ENCODE measurements at regions not wholly inside any gene's neighbourhood (a gene's known extent, or its start where the extent isn't known, plus 50 kb on each side); places are given as distances from the start of the nearest gene placed in this dataset.
"Not testable (repeated sequence)": the region's sequence is repeated elsewhere in the genome, so short reads cannot be mapped to it uniquely, and the experiment has no call there.

DNA sequence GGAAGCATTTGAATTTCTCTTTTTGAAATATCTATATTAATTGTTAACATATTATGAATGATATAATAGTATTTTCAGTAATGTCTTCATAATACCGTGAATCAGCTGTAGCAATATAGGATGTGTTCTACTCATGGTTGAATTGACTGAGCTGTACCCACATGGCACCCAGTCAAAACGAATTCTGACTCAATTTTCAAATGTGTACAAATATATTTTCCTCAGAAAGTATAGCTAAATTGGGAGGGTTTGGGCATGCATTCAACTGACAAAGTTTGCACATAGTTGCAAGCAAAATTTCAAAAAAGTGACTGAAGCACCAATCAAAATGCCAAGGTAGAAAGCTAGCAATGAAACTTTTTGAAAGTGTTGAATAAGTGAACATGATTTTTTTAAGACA lies 188.9 kb downstream of the NAF1 start:
- H3K9me3 ChIP-seq = no peaks in the 10 kb centered on the region
- H3K27ac ChIP-seq = no peak overlapping the region
- H3K27me3 ChIP-seq = no peaks in the 10 kb centered on the region
- H3K36me3 ChIP-seq = no peaks in the 10 kb centered on the region
- intact Hi-C loops (cut with DNase I) = no loop called here
- no peak for DNase-seq
- TF ChIP-seq EP300 (IDR thresholded peaks at IDR 0.05) = no peak
- TF ChIP-seq, protein P1, sequence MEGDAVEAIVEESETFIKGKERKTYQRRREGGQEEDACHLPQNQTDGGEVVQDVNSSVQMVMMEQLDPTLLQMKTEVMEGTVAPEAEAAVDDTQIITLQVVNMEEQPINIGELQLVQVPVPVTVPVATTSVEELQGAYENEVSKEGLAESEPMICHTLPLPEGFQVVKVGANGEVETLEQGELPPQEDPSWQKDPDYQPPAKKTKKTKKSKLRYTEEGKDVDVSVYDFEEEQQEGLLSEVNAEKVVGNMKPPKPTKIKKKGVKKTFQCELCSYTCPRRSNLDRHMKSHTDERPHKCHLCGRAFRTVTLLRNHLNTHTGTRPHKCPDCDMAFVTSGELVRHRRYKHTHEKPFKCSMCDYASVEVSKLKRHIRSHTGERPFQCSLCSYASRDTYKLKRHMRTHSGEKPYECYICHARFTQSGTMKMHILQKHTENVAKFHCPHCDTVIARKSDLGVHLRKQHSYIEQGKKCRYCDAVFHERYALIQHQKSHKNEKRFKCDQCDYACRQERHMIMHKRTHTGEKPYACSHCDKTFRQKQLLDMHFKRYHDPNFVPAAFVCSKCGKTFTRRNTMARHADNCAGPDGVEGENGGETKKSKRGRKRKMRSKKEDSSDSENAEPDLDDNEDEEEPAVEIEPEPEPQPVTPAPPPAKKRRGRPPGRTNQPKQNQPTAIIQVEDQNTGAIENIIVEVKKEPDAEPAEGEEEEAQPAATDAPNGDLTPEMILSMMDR (IDR thresholded peaks at IDR 0.05) = no peak
- TF ChIP-seq POLR2A (IDR thresholded peaks at IDR 0.05) = no peak
- 56 to 66% (median 62%) methylated on average over 2 of the region's 2 CpGs for WGBS, 3 donors
- no peaks in the 10 kb centered on the region for H3K4me1 ChIP-seq (ENCODE audit: insufficient read depth)
- no peak overlapping the region for H3K4me3 ChIP-seq

DNA sequence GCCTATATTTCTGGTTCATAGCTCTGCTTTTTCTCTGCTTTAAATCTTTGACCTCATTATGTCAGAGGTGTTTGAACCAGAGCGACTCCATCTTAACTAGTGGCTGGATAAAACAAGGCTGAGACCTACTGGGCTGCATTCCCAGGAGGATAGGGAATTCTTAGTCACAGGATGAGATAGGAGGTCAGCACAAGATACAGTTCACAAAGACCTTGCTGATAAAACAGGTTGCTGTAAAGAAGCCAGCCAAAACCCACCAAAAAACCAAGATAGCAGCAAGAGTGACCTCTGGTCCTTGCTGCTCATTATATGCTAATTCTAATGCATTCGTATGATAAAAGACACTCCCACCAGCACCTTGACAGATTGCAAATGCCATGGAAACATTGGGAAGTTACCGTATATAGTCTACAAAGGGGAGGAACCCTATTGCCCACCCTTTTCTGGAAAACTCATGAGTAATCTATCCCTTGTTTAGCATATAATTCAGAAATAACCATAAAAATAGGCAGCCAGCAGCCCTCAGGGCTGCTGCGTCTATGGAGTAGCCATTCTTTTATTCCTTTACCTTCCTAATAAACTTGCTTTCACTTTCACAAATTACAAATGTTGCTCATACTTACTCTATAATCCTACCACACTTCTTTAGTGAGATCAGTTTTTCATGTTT lies 193.9 kb downstream of the NAF1 start:
- DNase-seq = no peak
- H3K27ac ChIP-seq = no peak overlapping the region
- H3K27me3 ChIP-seq = no peaks in the 10 kb centered on the region
- 35 to 54% (median 48%) methylated on average over 4 of the region's 4 CpGs for WGBS, 3 donors
- no peaks in the 10 kb centered on the region for H3K36me3 ChIP-seq
- TF ChIP-seq POLR2A (IDR thresholded peaks at IDR 0.05) = no peak
- TF ChIP-seq, protein P1 (IDR thresholded peaks at IDR 0.05) = no peak
- TF ChIP-seq EP300 (IDR thresholded peaks at IDR 0.05) = no peak
- no peaks in the 10 kb centered on the region for H3K4me1 ChIP-seq (ENCODE audit: insufficient read depth)
- intact Hi-C loops (cut with DNase I) = no loop called here
- H3K4me3 ChIP-seq = no peak overlapping the region
- H3K9me3 ChIP-seq = no peaks in the 10 kb centered on the region

DNA sequence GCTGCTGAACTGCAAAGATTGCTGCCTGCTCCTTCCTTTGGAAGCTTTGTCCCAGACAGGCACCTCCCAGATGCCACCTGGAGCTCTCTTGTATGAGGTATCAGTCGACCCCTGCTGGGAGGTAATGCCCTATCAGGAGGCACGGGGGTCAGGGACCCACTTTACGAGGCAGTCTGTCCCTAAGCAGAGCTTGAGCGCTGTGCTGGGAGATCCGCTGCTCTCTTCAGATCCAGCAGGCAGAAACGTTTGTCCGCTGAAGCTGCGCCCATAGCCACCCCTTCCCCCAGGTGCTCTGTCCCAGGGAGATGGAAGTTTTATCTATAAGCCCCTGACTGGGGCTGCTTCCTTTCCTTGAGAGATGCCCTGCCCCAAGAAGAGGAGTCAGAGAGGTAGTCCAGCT lies 197.5 kb downstream of the NAF1 start:
- no peaks in the 10 kb centered on the region for H3K9me3 ChIP-seq
- 80 to 83% (median 81%) methylated on average over 8 of the region's 8 CpGs for WGBS, 3 donors
- H3K4me3 ChIP-seq = no peak overlapping the region
- no peak for TF ChIP-seq EP300 (IDR thresholded peaks at IDR 0.05)
- TF ChIP-seq, protein P1 (IDR thresholded peaks at IDR 0.05) = no peak
- TF ChIP-seq POLR2A (IDR thresholded peaks at IDR 0.05) = no peak
- H3K36me3 ChIP-seq = no peaks in the 10 kb centered on the region
- H3K27ac ChIP-seq = no peak overlapping the region
- no peak for DNase-seq
- no peaks in the 10 kb centered on the region for H3K4me1 ChIP-seq (ENCODE audit: insufficient read depth)
- H3K27me3 ChIP-seq = no peaks in the 10 kb centered on the region
- intact Hi-C loops (cut with DNase I) = no loop called here

DNA sequence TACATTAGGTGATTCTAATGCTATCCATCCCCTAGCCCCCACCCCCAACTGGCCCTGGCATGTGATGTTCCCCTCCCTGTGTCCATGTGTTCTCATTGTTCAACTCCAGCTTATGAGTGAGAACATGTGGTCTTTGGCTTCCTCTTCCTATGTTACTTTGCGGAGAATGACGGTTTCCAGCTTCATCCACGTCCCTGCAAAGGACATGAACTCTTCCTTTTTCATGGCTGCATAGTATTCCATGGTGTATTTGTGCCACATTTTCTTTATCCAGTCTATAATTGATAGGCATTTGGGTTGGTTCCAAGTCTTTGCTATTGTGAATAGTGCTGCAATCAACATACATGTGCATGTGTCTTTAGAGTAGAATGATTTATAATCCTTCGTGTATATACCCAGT lies 200.7 kb downstream of the NAF1 start:
- intact Hi-C loops (cut with DNase I); H3K4me1 ChIP-seq (ENCODE audit: insufficient read depth); H3K27ac ChIP-seq; H3K36me3 ChIP-seq; DNase-seq; H3K4me3 ChIP-seq; H3K9me3 ChIP-seq; H3K27me3 ChIP-seq: not testable (repeated sequence)
- 35 to 87% (median 83%) methylated on average over 4 of the region's 4 CpGs for WGBS, 3 donors

DNA sequence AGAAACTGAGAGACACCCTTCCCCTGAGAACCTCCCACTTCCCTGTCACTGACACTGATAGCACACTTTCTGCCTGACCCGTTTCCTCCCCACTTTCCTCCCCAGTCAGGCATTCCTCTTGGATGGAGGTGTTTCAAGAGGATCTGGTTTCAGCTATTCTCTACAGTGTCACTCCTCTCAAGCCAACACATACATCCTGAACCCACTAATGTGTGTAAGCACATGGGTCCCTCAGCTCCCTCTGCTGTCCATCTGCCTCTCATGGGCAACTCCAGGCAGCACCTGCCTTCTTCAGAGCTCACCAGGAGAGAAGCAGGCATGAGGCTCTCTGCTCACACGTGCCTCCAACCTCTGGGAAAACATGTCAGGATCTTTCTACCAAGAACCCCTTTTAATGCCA lies 207.6 kb downstream of the NAF1 start:
- DNase-seq = no peak
- 34 to 55% (median 46%) methylated on average over 2 of the region's 2 CpGs for WGBS, 3 donors
- H3K4me1 ChIP-seq (ENCODE audit: insufficient read depth) = no peaks in the 10 kb centered on the region
- intact Hi-C loops (cut with DNase I) = no loop called here
- no peaks in the 10 kb centered on the region for H3K36me3 ChIP-seq
- H3K27me3 ChIP-seq = no peaks in the 10 kb centered on the region
- no peak overlapping the region for H3K4me3 ChIP-seq
- TF ChIP-seq POLR2A (IDR thresholded peaks at IDR 0.05) (no peak), EP300 (IDR thresholded peaks at IDR 0.05) (no peak)
- TF ChIP-seq, protein P1 (IDR thresholded peaks at IDR 0.05) = no peak
- H3K9me3 ChIP-seq = no peaks in the 10 kb centered on the region
- no peak overlapping the region for H3K27ac ChIP-seq
